SIG-M5 treated with dmso at 0.1 percent for 504 hours (cell line): ENCODE measurements at regions not wholly inside any gene's neighbourhood (a gene's known extent, or its start where the extent isn't known, plus 50 kb on each side); places are given as distances from the start of the nearest gene placed in this dataset.
A peak's percentile ranks its signal among the peaks of the same experiment; 100 is the strongest.

Source experiments
- DNase-seq: peaks from one replicate; lab custom pipeline; 2025; ENCODE audit not compliant: unreplicated experiment; lab: John Stamatoyannopoulos, UW

- DNase-seq: no peak
These were observed 85.6 kb downstream of the CD8B2 start for GRCh38 chr2:106572541-106573450.

DNA sequence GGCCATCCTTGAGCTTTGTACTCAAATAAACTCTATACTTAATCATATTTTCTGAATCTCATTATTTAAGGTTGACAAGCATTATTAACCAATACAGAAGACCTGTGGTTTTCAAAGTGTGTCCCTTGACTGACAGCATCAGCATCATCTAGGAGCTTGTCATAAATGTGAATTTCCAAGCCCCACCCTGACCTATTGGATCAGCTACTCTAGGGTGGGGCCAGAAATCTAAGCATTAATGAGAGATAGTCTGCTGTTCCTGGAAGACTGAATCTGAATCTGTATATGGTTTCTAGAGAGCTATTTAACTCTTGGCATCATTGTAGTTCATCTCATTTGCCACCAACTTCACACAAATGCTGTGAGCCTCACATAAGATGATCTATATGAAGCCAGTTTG is 86.6 kb downstream of the CD8B2 start:
- DNase-seq: no peak

- DNase-seq: peak; percentile 38
These were observed 88.8 kb downstream of the CD8B2 start for GRCh38 chr2:106575955-106576354.

- no peak for DNase-seq
These were observed 90.1 kb downstream of the CD8B2 start for GRCh38 chr2:106577255-106577651.

DNA sequence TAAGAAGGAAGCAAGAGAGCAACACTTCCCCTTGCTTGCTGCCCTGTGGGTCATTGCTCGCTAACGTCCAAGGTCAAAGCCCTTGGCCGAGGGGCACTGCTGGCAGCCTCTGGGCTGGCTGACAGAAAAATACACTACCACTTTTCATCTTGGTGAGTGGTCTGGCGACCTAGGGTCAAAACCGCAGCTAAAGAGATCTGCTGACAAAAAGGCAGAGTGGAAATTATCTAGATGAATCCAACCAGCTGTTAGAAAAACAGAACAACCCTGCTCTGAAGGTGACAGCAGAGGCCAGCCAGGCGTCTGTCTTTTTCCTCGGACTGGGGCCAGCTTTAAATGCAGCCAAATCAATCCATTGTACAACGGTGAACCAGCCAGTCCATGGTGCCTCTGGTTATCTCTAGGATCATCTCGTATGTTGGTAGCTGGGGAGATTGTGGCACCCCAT is 92.6 kb downstream of the CD8B2 start:
- no peak for DNase-seq

DNA sequence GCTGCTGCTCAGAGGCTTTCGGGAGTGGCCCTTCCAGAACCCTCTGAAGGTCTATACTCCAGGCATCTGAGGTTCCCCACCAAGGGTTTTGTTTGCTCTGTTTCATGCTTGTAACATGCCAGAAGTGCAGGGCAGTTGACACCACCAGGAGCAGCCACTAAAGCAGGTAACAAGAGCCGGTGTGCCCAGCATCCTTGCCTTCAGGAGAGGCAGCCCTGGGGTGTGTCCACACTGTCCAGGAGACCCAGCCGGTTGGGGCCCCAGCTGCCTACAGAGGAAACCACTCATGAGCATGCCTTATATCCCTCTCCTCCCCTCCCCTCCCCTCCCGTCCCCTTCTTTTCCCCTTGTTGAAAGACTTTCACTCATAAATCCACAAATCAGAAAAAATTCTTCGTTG is 93.1 kb downstream of the CD8B2 start:
- no peak for DNase-seq

DNA sequence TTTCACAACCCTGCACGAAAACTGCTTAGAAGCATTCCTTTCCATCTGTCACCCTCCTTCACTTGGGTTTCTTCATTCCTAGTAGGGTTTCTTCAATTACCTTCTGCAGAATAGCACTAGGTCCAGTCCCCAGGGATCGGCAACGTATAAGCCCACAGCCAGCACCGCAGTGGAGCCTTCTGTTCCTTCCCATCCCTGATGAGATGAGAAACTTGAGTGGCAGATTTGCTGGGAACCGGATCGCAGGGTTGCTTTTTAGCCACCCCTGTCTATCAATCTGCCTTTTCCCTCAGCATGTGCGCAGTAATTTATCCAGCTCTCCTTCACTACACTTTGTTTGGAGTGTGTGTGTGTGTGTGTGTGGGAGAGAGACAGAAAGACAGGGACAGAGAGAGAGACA is 94.2 kb downstream of the CD8B2 start:
- DNase-seq: no peak

DNA sequence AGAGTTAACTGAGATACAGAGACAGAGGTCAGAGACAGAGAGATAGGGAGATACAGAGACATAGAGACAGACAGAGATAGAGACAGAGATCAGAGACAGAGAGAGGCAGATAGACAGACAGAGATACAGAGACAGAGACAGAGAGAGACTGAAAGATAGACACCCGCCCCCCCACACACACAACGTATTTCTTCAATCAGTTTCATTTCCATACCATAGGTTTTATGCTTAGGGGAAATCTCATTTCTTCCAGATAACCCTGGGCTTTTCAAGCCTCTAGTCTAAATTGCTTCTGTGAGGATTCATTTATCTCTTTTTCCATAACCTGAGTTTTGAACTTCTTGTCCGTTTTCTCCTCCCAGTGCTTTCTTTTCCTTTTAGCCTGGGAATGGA is 94.6 kb downstream of the CD8B2 start:
- no peak for DNase-seq

GRCh38 chr2:106582148-106583143 is 95.3 kb downstream of the CD8B2 start:
- peak; percentile 11 for DNase-seq

GRCh38 chr2:106584304-106584954 is 97.3 kb downstream of the CD8B2 start:
- DNase-seq: no peak

DNA sequence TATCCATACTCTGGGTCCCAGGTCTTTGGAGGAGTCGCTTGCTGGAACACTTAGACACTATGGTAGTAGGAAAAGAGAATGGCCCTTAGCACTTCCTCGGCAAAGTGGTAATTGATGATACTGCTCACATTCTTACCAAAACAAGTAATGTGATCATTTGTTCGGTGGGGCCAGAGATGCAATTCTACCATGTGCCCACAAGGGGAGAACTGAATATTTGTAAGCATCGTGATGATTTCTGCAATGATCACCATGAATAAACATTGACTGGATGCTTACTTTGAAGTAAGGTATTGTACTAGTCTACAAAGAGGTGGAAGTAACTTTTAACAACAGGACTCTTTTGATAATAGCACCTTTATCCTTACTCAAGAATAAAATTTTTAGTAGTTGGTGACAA is 109.7 kb downstream of the CD8B2 start:
- DNase-seq: no peak

- DNase-seq: no peak
These were observed 112.4 kb downstream of the CD8B2 start for GRCh38 chr2:106599540-106599939.

DNA sequence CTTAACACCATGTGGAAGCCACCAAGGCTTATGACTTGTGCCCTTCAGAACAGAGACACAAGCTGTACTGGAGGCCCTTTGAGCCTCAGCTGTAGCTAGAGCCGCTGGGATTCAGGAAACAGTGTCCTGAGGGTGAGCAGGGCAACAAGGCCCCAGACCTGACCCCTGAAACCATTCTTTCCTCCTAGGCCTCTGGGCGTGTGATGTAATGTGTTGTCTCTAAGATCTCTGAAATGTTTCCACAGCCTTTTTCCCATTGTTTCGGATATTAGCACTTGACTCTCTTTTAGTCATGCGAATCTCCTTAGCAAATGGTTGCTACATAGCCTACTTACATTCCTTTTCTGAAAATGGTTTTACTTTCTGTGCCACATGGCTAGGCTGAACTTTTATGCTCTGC is 114.9 kb downstream of the CD8B2 start:
- DNase-seq: no peak

- no peak for DNase-seq
These were observed 119.5 kb downstream of the CD8B2 start for GRCh38 chr2:106606652-106607051.

- DNase-seq: no peak
These were observed 120.2 kb downstream of the CD8B2 start for GRCh38 chr2:106607371-106607770.

DNA sequence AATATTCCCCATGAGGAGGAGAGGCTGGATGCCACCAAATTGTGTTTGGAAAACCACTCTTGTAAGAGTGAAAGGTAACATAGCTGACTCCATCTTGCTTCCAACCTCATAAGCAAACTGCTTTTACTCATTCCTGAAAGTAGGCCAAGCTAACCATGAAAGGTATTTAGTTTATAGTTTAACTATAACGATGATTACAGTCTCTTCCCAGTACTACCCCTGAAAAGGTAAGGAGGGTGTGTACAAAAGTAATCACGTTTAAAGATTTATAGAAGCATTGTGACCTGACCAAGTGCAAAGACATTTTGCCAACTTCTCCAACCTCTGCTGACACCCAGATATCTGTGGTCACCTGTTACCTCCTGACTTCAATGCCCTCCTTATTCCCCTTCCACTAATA is 122.6 kb downstream of the CD8B2 start:
- DNase-seq: no peak

GRCh38 chr2:106614511-106615291 is 127.5 kb downstream of the CD8B2 start:
- DNase-seq: no peak

DNA sequence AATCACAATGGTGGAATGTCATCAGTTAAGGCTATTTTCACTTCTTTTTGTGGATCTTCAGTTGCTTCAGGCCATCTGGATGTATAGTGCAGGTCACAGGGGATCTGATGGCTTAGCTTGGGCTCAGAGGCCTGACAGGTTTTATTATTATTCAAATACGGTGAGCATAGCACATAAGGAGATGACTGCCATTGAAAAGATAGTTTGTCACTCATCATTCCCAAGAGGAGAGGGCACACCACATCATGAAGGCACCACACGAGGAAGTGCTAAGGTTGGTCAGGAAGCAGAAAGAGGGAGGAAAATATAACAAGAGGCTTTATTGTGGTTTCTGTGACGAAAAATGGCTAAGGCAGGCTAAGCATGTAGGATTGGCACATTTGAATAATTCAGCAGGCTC is 131.4 kb downstream of the CD8B2 start:
- no peak for DNase-seq

- no peak for DNase-seq
These were observed 136.3 kb downstream of the CD8B2 start for GRCh38 chr2:106623456-106623855.

DNA sequence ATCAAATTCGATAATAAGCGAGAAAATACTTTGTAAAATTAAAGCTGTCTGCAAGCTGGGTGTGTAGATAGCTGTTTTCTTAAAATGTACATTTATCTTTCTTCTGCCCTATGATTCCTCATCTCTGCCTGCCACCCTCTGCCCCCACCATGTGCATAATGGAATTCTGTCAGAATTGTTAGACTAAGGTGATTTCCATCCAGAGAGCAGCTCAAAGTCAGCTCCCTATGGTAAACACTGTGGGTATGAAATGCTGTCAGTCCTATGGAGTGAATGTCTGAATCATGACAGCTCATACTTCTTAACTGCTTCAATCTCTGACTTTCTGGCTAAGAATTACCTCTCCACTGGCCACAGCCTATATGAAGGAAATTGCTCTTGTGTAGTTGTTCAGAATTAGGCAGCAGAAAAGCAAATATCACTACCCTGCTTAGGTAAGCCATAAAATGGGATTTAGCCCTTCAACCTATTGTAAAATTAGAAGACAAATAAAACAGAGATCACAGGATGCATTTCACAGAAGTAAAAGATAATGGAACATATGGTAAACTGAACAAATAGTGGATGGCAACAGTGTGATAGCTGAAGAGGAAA is 137.7 kb downstream of the CD8B2 start:
- no peak for DNase-seq
